HG02759 (cell line): ENCODE measurements at regions not wholly inside any gene's neighbourhood (a gene's known extent, or its start where the extent isn't known, plus 50 kb on each side); places are given as distances from the start of the nearest gene placed in this dataset.
A peak's percentile ranks its signal among the peaks of the same experiment; 100 is the strongest.
"Not testable (repeated sequence)": the region's sequence is repeated elsewhere in the genome, so short reads cannot be mapped to it uniquely, and the experiment has no call there.

ENCODE experiments used
- ATAC-seq: cut with Tn5 transposase; IDR thresholded peaks from one replicate; pipeline ENCODE4 v1.9.1; 2021; ENCODE audit warnings: mild to moderate bottlenecking, moderate library complexity; ENCODE audit not compliant: unreplicated experiment

- not testable (repeated sequence) for ATAC-seq
These were observed 75.1 kb downstream of the LYZL1 start for GRCh38 chr10:29363930-29364329.

- ATAC-seq, result not testable (repeated sequence)
These were observed 77.3 kb downstream of the LYZL1 start for GRCh38 chr10:29366206-29366605.

- ATAC-seq, result no peak
These were observed 80.5 kb downstream of the LYZL1 start for GRCh38 chr10:29369419-29369818.

GRCh38 chr10:29370097-29371092 lies 81.5 kb downstream of the LYZL1 start:
- ATAC-seq, result no peak

GRCh38 chr10:29372920-29373319 lies 84.0 kb downstream of the LYZL1 start:
- ATAC-seq, result no peak

GRCh38 chr10:29374162-29374561 lies 85.3 kb downstream of the LYZL1 start:
- no peak for ATAC-seq

- ATAC-seq, result no peak
These were observed 87.0 kb downstream of the LYZL1 start for GRCh38 chr10:29375888-29376287.

GRCh38 chr10:29377333-29377961 lies 88.6 kb downstream of the LYZL1 start:
- no peak for ATAC-seq

GRCh38 chr10:29378106-29378505 lies 89.2 kb downstream of the LYZL1 start:
- ATAC-seq, result no peak

- ATAC-seq, result no peak
These were observed 90.3 kb downstream of the LYZL1 start for GRCh38 chr10:29379208-29379607.

GRCh38 chr10:29379777-29380598 lies 91.1 kb downstream of the LYZL1 start:
- not testable (repeated sequence) for ATAC-seq

- not testable (repeated sequence) for ATAC-seq
These were observed 92.0 kb downstream of the LYZL1 start for GRCh38 chr10:29380599-29381511.

GRCh38 chr10:29386342-29386999 lies 97.6 kb downstream of the LYZL1 start:
- ATAC-seq, result no peak

- no peak for ATAC-seq
These were observed 98.4 kb downstream of the LYZL1 start for GRCh38 chr10:29387269-29387668.

GRCh38 chr10:29388112-29388511 lies 99.2 kb downstream of the LYZL1 start:
- not testable (repeated sequence) for ATAC-seq

GRCh38 chr10:29389493-29389892 lies 100.6 kb downstream of the LYZL1 start:
- no peak for ATAC-seq

- ATAC-seq, result no peak
These were observed 101.1 kb downstream of the LYZL1 start for GRCh38 chr10:29389935-29390334.

GRCh38 chr10:29392376-29393021 lies 103.6 kb downstream of the LYZL1 start:
- ATAC-seq, result peak; percentile 56

GRCh38 chr10:29394321-29394932 lies 105.6 kb downstream of the LYZL1 start:
- no peak for ATAC-seq
